Head of caudate nucleus (tissue), 42 donors: ENCODE measurements at regions not wholly inside any gene's neighbourhood (a gene's known extent, or its start where the extent isn't known, plus 50 kb on each side); places are given as distances from the start of the nearest gene placed in this dataset.
"Not testable (repeated sequence)": the region's sequence is repeated elsewhere in the genome, so short reads cannot be mapped to it uniquely, and the experiment has no call there.

Source experiments
- DNase-seq, 42 donors: peaks; one replicate each; pipeline versions ENCODE4 v3.0.0 to v3.0.0-alpha.2; 2020 to 2021; ENCODE audit warnings: mixed read lengths in 7 of 42
- intact Hi-C: fragments of 100-400 bp; cut with DNase I; formaldehyde crosslinking; loops from one replicate; pipeline ENCODE4 v1.15.0; 2022

DNA sequence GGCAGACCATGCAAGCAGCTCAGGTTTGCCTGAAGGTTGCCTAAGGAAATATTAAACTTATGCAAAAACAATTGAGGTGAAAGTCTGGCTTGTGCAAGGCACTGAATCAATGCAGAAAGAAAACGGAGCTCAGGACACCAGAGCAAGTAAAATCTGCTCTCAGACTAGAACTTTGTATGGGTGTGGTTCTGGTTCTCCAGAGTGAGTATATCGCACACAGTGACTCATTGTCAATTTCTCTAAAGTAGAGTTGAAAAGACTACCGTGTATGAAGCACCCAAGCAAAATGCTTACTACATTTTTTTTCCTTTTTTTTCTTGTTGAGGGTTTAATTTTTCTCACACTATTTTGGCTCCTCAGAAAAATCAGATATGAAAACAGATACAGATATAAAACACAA, 650.3 kb upstream of the CDH10 start:
- intact Hi-C loops = no loop called here
- no peak for DNase-seq

DNA sequence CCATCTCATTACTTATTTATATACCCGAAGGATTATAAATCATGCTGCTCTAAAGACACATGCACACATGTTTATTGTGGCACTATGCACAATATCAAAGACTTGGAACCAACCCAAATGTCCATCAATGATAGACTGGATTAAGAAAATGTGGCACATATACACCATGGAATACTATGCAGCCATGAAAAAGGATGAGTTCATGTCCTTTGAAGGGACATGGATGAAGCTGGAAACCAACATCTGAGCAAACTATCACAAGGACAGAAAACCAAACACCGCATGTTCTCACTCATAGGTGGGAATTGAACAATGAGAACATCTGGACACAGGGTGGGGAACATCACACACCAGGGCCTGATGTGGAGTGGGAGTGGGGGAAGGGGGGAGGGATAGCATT, 645.0 kb upstream of the CDH10 start:
- intact Hi-C loops, DNase-seq: not testable (repeated sequence)

DNA sequence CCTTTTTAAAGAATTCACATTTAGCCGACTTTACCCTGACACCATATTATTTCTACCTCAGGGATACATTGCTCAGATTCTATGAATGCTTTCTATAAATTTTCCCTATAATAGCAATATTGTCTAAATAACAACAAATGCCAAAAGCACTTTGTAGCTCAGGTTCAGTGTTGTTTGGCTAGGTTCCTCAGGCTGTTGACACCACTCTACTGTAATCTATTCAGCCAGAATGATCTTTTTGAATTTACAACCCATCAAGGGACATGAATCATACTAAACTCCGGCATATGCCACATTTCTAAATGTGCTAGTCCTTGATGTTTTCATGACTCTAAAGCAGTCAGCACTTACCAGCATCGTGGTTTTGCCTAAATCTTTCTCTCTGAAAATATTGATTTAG, 641.5 kb upstream of the CDH10 start:
- intact Hi-C loops = no loop called here
- DNase-seq = no peak

DNA sequence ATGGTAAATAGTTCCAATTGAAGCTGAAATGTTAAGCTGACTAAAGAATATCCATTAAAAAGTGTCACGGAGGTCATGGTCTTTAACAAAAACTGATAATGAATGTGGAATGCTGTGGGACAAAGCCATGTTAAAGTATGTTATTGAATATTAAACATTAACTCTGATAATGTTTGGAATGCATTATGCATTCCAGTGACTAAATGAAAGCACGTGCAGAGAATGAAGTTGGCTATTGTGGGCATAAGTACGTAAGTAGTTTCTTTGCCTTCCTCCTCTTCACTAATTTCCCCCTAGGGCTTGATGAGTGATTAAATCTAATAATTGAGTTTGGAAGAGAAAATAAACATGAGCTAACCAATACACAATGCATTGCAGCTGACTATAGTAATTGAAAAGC, 640.4 kb upstream of the CDH10 start:
- intact Hi-C loops = no loop called here
- no peak for DNase-seq

DNA sequence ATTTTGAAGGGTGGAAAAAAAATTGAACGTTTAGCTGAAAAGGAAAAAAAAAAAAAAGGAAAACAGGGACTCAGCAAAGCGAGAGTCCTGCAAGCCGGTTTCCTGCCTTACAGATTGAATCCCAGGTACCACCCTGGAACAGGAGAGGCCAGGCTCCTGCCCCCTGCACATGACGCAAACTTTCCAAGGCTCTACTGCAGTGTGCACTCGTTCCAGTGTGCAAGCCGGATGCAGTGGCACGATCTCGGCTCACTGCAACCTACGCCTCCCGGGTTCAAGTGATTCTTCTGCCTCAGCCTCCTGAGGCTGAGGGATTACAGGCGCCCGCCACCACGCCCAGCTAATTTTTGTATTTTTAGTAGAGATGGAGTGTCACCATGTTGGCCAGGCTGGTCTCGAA, 618.7 kb upstream of the CDH10 start:
- intact Hi-C loops, DNase-seq: not testable (repeated sequence)

DNA sequence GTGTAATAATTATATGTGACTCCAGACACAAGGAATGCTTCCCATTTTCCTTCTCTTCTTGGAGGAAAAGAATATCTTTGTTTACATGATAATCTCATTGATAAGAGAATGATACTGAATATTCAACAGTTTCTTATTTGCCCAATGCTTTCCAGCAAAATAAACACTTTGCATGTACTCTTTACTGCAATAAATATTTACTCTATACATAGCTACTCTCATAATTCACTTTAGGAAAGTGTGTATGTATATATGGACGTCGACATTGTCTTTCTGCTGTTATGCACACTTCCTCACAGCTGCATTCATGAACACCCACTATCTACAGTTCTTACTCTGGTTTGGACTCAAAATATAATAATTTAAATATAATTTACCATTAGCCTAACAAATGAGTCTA, 617.4 kb upstream of the CDH10 start:
- intact Hi-C loops = no loop called here

DNA sequence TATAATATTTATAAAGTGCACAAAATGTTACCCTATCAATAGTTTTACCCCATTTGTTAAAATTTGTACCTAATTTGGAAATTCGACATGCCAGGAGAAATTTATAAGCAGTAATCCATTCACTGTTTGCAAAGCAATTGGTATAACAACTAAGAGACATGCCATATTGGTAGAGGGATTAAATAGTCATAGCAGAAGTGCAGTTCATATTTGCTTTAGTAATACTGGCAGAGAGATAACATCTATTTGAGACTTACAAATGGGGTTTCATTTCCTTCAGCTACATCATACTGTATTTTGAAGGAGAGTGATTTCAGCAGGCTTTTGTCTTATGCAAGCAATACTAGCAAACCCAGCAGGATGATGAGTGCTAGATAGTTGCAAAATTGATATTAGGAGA, 610.4 kb upstream of the CDH10 start:
- intact Hi-C loops = no loop called here
- no peak for DNase-seq

More for the DNA sequence above, 617.4 kb upstream of the CDH10 start:
- DNase-seq = no peak

DNA sequence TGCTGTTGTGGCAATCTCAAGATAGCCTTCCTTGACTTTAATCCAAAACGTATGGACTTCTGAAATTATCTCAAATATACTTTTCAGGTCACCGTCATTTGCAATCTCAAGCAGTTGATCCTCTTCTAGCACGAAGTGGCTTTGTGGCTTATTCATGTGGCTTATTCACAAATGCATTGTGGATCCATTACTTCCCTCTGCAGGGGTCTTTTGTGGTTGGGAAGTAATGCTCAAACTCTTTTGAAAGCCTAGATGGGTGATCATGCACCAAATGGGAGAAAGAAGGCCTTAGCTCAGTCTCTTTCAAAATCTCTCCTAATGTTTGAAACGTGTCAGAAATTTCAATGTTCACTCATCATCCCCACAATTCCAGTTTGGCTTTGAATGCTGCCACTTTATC, 597.2 kb upstream of the CDH10 start:
- no peak for DNase-seq
- intact Hi-C loops = no loop called here

DNA sequence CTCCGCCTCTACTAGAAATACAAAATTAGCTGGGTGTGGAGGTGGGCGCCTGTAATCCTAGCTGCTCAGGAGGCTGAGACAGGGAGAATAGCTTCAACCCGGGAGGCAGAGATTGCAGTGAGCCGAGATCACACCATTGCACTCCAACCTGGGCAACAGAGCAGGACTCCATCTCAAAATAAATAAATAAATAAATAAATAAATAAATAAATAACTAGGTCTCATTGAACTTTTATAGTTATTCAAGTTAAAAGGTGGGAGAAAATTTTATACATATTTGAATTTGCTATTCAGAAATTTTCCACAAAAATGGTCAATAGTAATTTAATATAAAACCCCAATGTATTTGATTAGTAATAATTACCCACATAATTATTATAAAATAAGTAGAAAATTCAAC, 593.9 kb upstream of the CDH10 start:
- DNase-seq, intact Hi-C loops: not testable (repeated sequence)

DNA sequence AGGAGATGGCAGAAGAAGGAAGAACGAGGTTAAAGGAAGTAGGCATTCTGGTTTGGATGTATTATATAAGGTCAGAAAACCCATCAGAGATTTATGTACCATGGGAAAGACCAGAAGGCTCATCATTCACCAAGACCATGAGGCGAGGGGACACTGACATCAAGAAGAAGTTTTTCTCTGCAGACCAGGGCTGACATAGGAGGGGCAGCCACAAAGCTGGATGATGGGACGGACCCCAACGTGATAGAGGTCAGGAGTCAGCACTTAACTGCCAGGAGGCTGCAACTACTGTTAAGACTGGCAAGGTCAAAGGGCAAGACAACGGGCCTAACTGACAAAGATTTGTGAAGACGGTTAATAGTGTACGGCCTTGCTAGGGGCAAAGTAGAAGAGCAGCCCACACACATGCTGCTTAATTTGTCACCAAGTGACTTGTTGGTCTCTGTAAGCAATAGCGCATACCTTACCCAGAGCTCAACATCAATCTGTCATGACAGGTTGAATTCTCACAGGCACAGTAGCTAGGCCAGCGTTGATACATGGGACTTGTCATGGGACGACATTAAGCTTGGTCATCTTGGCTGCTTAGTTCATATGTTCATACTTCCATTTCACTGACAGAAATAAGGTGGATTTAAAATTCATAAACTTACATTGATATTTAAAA, 579.7 kb upstream of the CDH10 start:
- intact Hi-C loops = no loop called here
- no peak for DNase-seq

DNA sequence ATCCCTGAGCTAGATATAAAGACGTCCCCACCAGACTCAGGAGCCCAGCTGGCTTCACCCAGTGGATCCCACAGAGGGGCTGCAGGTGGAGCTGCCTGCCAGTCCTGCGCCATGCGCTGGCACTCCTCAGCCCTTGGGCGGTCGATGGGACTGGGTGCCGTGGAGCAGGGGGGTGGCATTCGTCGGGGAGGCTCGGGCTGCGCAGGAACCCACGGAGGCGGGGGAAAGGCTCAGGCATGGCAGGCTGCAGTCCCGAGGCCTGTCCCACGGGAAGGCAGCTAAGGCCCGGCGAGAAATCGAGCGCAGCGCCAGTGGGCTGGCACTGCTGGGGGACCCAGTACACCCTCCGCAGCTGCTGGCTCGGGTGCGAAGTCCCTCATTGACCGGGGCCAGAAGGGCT, 555.1 kb upstream of the CDH10 start:
- intact Hi-C loops, DNase-seq: not testable (repeated sequence)

DNA sequence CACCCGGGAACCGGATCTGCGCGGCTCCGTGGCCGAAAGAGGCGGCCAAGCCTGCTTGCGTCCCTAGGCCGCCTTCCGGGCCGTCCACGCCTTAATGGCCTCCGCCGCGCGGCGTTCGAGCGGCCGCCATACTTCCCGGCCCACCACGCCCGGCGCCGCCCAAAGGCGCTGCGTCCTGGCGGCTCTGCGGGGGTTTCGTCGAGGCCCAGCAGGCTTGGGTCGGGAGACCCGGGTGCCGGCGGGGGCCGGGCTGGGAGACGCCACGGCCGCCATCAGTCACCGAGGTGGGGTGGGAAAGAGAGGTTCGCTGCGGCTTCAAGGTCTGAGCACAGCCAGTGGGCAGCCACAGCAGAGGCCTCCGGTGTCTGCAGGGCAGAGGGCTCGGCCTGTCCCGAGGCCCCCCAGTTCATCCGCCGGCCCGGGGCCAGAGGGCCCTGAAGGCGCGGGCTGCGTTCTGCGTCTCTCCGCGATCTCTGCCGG, 545.8 kb upstream of the CDH10 start:
- no peak for DNase-seq
- intact Hi-C loops = no loop called here

DNA sequence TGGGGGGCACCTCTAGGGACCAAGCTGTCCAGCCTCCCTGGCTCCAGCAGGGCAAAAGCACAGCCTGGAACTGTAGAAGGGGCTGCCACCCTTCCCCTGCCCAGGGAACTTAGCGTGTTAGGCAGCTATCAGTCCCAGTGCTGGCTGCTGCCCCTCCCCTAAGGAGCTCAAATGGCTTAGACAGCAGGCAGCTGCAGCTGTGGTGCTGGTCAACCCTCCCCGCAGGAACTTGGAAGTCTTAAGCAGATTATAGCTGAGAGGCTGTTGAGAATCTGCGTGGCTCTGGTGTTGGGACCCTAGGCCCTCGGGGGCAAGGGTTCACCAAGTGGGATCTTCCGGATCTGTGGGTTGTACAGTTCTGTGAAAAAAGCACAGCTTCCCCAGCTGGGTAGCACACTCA, 536.5 kb upstream of the CDH10 start:
- no peak for DNase-seq

DNA sequence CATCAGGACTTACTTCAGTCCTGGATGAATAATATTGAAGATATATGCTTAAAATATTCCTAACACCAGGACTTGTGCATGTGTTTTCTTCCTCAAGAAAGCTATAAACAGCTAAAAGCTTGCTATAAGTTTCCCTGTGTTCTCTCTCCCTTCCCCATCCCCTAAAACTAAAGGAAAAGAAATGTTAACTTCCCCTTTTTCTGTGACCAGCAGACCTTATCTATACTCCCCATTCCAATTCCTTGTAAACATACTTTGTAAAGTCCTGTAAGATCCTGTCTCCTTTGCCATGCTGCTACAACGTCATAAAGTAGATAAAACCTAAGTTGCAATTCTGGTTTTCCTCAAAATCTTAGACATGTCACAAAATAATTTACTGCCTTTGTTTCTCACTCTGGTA, 517.8 kb upstream of the CDH10 start:
- intact Hi-C loops, DNase-seq: not testable (repeated sequence)

More for the DNA sequence above, 536.5 kb upstream of the CDH10 start:
- intact Hi-C loops = no loop called here

DNA sequence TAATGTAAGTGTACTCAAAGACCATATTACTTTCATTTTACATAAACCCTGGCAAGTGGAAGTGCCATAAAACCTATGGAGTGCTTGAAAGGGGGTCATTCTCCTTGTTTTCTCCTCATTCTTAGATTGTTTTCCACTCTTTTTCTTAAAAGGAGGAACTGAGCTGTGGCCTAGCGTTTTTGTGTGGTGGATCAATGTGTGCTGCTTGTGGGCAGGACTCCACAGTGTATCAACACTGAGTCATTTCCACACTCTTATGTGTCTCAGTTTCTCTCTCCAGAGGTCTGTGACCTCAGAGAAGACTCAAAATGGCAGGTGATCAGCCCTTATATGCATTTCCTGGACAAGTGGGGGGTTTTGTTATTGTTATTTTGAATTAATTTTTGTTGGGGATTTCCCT, 516.1 kb upstream of the CDH10 start:
- no peak for DNase-seq
- intact Hi-C loops = no loop called here

DNA sequence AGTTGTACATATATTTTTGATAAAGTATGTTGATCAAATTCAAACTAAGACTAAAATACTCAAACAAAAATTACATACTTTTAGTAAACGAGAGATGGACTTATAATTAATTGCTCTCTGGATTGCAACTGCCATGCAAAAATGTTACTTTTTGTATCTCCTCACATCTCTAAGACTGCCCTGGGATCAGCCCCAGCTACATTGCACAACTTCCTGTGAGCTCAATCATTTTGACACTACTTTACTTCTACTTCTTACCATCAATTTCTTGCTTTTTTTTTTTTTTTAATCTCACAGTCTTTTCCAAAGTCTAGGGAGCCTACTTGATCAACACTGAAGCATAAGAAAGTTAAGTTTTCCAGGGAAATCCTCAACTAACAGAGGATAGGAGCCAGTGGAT, 506.0 kb upstream of the CDH10 start:
- intact Hi-C loops = no loop called here
- DNase-seq = no peak

DNA sequence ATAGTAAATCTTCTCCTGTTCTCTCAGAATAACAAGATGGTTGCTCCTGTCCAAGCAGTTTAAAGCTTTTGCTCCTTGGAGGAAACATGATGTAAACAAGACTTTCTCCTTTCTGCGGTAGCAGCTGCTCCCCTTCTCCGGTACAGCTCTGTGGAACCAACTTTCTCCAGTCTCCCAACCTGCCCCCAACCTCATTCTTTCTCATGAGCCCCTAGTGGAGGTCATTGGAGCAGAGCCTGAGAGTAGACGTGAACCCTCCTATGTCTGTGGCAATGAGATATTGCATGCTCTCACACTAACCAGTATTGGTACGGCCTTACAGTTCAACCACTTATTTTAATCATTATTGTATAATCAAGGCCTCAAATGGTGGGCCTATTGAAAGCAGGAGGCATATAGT, 483.8 kb upstream of the CDH10 start:
- intact Hi-C loops = no loop called here
- no peak for DNase-seq

DNA sequence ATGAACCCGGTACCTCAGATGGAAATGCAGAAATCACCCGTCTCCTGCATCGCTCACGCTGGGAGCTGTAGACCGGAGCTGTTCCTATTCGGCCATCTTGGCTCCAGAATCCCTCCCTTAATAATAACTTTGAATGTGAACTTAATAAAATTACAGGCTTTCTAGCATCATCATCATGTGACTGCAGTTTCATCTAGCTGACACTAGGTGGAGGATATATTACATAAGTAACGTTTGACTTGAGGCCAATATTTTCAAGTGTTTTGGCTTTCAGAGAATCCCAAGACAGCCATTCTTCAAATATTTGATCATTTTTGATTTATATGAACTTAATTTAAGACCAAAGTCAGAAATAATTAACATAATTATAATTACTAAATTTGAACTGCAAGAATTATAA, 474.9 kb upstream of the CDH10 start:
- DNase-seq = no peak
- intact Hi-C loops = no loop called here

DNA sequence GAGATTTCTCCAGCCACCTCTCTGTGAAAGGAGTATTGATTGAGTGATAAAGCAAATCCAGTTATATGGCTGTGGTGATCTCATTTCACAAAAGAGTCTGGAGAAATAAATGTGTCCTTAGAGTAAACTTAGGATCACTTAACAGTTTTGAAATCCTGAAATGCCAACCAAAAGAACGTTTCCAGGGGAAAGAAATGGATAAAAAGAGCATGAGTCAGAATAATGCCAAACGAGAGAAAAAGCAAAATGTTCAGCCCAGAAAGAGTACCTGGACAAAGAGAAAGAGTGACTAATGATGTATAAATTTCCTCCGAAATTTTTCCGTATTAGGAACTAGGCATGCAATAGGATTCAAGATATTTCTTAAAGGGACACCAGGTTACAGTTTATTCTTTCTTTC, 463.1 kb upstream of the CDH10 start:
- intact Hi-C loops = no loop called here
- no peak for DNase-seq

DNA sequence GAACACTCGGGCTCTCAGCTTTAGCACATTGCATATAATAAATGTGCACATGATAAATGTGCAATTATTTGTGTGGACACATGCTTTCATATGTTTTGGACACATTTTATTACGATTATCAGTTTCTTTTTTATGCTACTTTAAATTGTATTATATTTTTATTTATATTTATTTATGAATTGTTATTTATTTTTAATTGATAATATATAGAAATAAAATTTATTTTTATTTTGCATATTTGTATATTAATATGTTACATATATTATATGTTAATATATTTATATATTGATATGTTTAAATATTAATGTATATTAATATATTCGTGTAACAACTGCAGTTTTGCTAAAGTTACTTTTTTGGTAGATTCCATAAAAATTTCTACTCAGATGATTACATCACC, 454.8 kb upstream of the CDH10 start:
- intact Hi-C loops = no loop called here
- no peak for DNase-seq

DNA sequence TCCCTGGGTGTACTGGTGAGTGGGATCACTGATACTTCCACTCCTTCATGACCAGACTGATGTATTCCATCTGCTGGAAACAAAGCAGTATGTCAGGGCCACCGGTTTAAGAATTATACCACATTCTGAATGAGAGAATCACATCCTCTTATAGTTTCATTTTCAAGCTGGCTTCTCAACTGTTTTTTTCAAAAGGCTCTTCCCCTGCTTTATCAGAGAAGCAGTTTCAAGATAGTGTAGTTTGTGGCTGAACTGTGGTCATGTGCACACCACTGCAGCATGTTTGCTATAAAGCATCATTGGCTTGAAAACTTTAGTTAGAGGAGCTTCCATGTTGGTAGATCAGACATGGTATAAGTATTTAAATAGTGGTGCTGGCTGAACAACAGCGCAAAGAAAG, 450.5 kb upstream of the CDH10 start:
- intact Hi-C loops = no loop called here
- DNase-seq = no peak

DNA sequence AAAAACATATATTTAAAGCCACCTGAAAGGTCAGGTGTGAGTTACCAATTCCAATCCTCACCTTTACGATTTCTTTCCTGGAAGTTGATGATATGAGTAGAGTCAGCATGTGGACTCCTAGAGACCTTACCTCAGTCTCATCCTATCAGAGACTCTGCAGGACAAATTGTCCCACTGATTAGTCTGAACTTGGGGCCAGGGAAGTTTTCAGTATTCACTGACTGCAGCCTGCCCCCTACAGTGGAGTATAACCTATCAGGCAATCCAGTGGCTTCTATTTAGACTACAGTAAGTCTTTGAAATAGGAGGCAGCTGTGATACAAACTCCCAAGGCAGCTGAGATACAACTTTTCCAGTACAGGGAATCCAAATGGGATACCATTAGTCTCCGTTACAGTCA, 449.4 kb upstream of the CDH10 start:
- no peak for DNase-seq
- intact Hi-C loops = no loop called here
